ENCODE measurements at regions not wholly inside any gene's neighbourhood (a gene's known extent, or its start where the extent isn't known, plus 50 kb on each side); places are given as distances from the start of the nearest gene placed in this dataset.
"Not testable (repeated sequence)": the region's sequence is repeated elsewhere in the genome, so short reads cannot be mapped to it uniquely, and the experiment has no call there.

DNA sequence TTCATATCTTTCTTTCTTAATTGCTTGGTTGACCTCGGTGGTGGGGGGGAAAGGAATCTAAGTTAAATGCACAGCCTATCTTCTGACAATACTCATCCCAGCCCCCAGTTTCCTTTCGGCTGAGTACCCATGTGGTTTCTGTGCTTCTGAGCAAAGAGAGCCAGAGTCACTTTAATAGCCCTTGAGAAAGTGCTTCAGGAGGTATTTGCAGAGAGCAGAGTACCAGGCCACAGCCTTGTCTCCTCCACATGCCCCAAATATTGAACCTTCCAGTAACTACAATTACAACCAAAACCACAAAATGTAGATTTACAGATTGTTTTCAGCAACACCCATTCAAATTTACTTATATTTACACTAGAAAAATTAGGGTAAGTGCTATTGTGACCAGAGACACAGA is 647.4 kb downstream of the NR2F2 start:
- Histone ChIP-seq H3K27ac (ENCODE audit: low read depth, low read length) (no peak overlapping the region), H3K4me3 (ENCODE audit: low read length) (no peak overlapping the region), H3K27me3 (ENCODE audit: control insufficient read depth in 2 of 2, insufficient read depth in 2 of 2, low read length in 2 of 2) (no peaks in the 10 kb centered on the region), H3K36me3 (ENCODE audit: control insufficient read depth in 2 of 3, insufficient read depth in 3 of 3, low read length in 3 of 3) (no peaks in the 10 kb centered on the region), H3K4me1 (ENCODE audit: control insufficient read depth in 2 of 2, insufficient read depth in 2 of 2, low read length in 2 of 2) (no peaks in the 10 kb centered on the region), H3K9me3 (ENCODE audit: control insufficient read depth in 2 of 3, low read length in 3 of 3) (no peaks in the 10 kb centered on the region)
- Mint-ChIP-seq H3K27ac (no peak overlapping the region), H3K27me3 (peaks cover 0 to 7% (median 0%) of the 10 kb centered on the region in 5 donors), H3K9me3 (peaks cover 0 to 10% (median 0%) of the 10 kb centered on the region in 11 donors), H3K36me3 (no peaks in the 10 kb centered on the region), H3K4me1 (no peaks in the 10 kb centered on the region), H3K4me3 (no peak overlapping the region)
- DNase-seq (no peak), ATAC-seq (no peak)
- intact Hi-C loops (cut with micrococcal nuclease), result no loop called here
- CTCF ChIA-PET, result no interaction called here
- POLR2A ChIA-PET, result no interaction called here

DNA sequence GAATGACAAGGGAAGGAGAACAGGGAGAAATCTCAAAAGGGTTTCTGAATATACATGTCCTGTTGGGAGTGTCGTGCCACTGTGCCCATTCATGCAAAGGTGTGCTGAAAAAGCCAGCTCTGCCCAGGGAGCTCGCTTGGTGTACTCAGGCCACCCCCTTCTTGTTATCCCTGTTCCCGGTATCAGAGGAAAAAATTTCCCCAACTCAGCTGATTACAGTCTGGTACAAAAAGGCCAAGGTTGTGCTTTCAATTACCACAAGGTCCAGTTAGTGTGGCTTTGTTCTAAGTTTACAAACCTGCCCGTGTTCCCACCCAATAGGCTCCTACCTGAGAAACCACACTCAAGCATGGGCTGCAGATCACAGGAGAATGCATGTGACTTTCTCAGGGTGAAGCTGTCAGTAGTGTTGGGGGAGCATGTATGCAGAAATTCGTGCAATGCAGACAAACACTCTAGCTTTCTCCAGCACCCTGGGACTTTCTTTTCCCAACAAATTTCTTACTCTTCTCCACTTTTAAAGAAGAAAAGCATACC is 648.5 kb downstream of the NR2F2 start:
- intact Hi-C loops (cut with micrococcal nuclease), result no loop called here
- H3K4me3 Mint-ChIP-seq, result no peak overlapping the region
- Histone ChIP-seq H3K4me1 (ENCODE audit: control insufficient read depth in 2 of 2, insufficient read depth in 2 of 2, low read length in 2 of 2) (no peaks in the 10 kb centered on the region), H3K4me3 (ENCODE audit: low read length) (no peak overlapping the region), H3K9me3 (ENCODE audit: control insufficient read depth in 2 of 3, low read length in 3 of 3) (no peaks in the 10 kb centered on the region), H3K27ac (ENCODE audit: low read depth, low read length) (no peak overlapping the region), H3K36me3 (ENCODE audit: control insufficient read depth in 2 of 3, insufficient read depth in 3 of 3, low read length in 3 of 3) (no peaks in the 10 kb centered on the region), H3K27me3 (ENCODE audit: control insufficient read depth in 2 of 2, insufficient read depth in 2 of 2, low read length in 2 of 2) (no peaks in the 10 kb centered on the region)
- H3K4me1 Mint-ChIP-seq, result no peaks in the 10 kb centered on the region
- no peak for ATAC-seq
- H3K9me3 Mint-ChIP-seq, result peaks cover 0 to 6% (median 0%) of the 10 kb centered on the region in 11 donors
- peaks cover 0 to 7% (median 0%) of the 10 kb centered on the region in 5 donors for H3K27me3 Mint-ChIP-seq
- no peak overlapping the region for H3K27ac Mint-ChIP-seq
- no peaks in the 10 kb centered on the region for H3K36me3 Mint-ChIP-seq
- ChIA-PET CTCF (no interaction called here), POLR2A (no interaction called here)
- DNase-seq, result no peak

DNA sequence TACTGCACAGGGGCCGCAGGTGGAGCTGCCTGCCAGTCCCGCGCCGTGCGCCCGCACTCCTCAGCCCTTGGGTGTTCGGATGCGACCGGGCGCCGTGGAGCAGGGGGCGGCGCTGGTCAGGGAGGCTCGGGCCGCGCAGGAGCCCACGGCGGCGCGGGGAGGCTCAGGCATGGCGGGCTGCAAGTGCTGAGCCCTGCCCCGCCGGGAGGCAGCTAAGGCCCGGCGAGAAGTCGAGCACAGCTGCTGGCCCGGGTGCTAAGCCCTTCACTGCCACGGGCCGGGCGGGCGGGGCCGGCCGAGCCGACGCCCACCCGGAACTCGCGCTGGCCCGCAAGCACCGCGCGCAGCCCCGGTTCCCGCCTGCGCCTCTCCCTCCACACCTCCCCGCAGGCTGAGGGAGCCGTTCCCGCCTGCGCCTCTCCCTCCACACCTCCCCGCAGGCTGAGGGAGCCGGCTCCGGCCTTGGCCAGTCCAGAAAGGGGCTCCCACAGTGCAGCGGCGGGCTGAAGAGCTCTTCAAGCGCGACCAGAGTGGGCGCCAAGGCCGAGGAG is 653.7 kb downstream of the NR2F2 start:
- H3K4me1 Mint-ChIP-seq; H3K27ac ChIP-seq (ENCODE audit: low read depth, low read length); H3K27ac Mint-ChIP-seq; H3K27me3 ChIP-seq (ENCODE audit: control insufficient read depth in 2 of 2, insufficient read depth in 2 of 2, low read length in 2 of 2); H3K4me3 ChIP-seq (ENCODE audit: low read length); intact Hi-C loops (cut with micrococcal nuclease); H3K9me3 ChIP-seq (ENCODE audit: control insufficient read depth in 2 of 3, low read length in 3 of 3); DNase-seq; POLR2A ChIA-PET; ATAC-seq; H3K36me3 Mint-ChIP-seq; H3K27me3 Mint-ChIP-seq; H3K36me3 ChIP-seq (ENCODE audit: control insufficient read depth in 2 of 3, insufficient read depth in 3 of 3, low read length in 3 of 3); H3K4me1 ChIP-seq (ENCODE audit: control insufficient read depth in 2 of 2, insufficient read depth in 2 of 2, low read length in 2 of 2); H3K4me3 Mint-ChIP-seq; CTCF ChIA-PET: not testable (repeated sequence)
- H3K9me3 Mint-ChIP-seq, result peaks cover 0 to 32% (median 8%) of the 10 kb centered on the region in 11 donors

DNA sequence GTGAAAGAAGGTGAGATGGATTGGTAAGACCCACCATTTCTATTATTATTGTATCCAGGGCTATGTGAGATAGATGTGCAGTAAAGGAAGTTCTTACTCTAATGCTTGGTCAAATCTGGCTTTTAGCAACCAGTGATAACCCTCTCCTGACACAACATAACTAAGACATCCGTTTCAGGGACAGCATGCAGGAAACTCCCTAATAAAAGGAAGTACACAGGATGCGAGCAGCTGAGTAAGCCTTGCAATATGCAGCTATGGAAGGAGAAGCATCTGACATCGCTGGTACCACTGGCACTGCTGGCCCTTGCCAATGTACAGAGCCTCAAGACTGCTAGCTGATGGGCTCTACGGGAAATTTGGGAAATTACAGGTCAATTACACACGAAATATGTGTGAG is 662.3 kb downstream of the NR2F2 start:
- DNase-seq, result no peak
- ATAC-seq, result no peak
- peaks cover 0 to 5% (median 0%) of the 10 kb centered on the region in 5 donors for H3K27me3 Mint-ChIP-seq
- H3K27me3 ChIP-seq (ENCODE audit: control insufficient read depth in 2 of 2, insufficient read depth in 2 of 2, low read length in 2 of 2), result no peaks in the 10 kb centered on the region
- no peak overlapping the region for H3K27ac ChIP-seq (ENCODE audit: low read depth, low read length)
- H3K9me3 ChIP-seq (ENCODE audit: control insufficient read depth in 2 of 3, low read length in 3 of 3), result peaks cover 0 to 3% (median 0%) of the 10 kb centered on the region in 3 experiments
- no peaks in the 10 kb centered on the region for H3K4me1 Mint-ChIP-seq
- no peaks in the 10 kb centered on the region for H3K4me1 ChIP-seq (ENCODE audit: control insufficient read depth in 2 of 2, insufficient read depth in 2 of 2, low read length in 2 of 2)
- H3K36me3 ChIP-seq (ENCODE audit: control insufficient read depth in 2 of 3, insufficient read depth in 3 of 3, low read length in 3 of 3), result no peaks in the 10 kb centered on the region
- no peak overlapping the region for H3K27ac Mint-ChIP-seq
- H3K9me3 Mint-ChIP-seq, result peaks cover 0 to 39% (median 14%) of the 10 kb centered on the region in 11 donors
- H3K4me3 ChIP-seq (ENCODE audit: low read length), result no peak overlapping the region
- ChIA-PET CTCF (no interaction called here), POLR2A (no interaction called here)
- intact Hi-C loops (cut with micrococcal nuclease), result no loop called here
- no peak overlapping the region for H3K4me3 Mint-ChIP-seq
- H3K36me3 Mint-ChIP-seq, result peaks cover 0 to 3% (median 0%) of the 10 kb centered on the region in 5 donors

DNA sequence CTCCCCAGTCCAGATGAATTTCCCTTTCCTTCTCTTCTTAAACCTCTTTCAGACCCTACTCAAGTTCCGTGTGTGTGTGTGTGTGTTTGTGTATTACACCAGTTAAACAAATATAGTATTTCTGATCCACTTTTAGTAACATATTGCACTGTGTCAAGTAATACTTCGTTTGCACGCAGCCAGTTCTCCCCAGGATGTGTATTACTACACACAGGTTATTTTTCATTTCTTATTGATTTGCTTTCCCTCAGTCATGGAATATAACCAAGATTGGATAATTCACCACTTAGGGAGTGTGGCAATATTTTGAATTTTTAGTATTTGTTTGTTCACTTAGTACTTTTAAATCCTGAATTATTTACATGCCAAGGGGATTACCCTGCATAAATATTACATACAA is 667.0 kb downstream of the NR2F2 start:
- CTCF ChIA-PET, result no interaction called here

DNA sequence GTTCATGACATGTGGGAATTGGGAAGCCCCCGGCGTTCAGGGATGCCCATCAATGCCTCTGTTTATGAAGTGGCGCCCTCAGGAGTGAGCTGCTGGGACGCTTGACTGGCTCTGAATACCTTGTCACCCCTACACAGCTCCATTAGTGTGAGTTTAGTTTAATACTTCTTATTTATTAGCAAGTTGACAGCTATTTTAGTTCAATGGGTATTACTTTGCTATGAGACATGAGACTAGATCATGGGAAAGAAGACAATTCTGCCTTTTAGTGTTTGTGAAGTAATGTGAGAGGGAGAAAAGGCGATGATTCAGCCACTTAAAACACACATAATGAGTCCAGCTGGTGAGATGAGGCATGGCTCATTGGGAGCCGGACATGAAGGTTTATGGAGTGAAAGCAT is 678.5 kb downstream of the NR2F2 start:
- Histone ChIP-seq H3K36me3 (ENCODE audit: control insufficient read depth in 2 of 3, insufficient read depth in 3 of 3, low read length in 3 of 3) (no peaks in the 10 kb centered on the region), H3K4me3 (ENCODE audit: low read length) (no peak overlapping the region), H3K27me3 (ENCODE audit: control insufficient read depth in 2 of 2, insufficient read depth in 2 of 2, low read length in 2 of 2) (no peaks in the 10 kb centered on the region), H3K27ac (ENCODE audit: low read depth, low read length) (no peak overlapping the region), H3K4me1 (ENCODE audit: control insufficient read depth in 2 of 2, insufficient read depth in 2 of 2, low read length in 2 of 2) (no peaks in the 10 kb centered on the region), H3K9me3 (ENCODE audit: control insufficient read depth in 2 of 3, low read length in 3 of 3) (no peaks in the 10 kb centered on the region)
- H3K4me1 Mint-ChIP-seq, result no peaks in the 10 kb centered on the region
- H3K9me3 Mint-ChIP-seq, result peaks cover 0 to 10% (median 0%) of the 10 kb centered on the region in 11 donors
- H3K27me3 Mint-ChIP-seq, result peaks cover 0 to 4% (median 0%) of the 10 kb centered on the region in 5 donors
- DNase-seq (no peak), ATAC-seq (no peak)
- ChIA-PET CTCF (no interaction called here), POLR2A (no interaction called here)
- intact Hi-C loops (cut with micrococcal nuclease), result no loop called here
- H3K36me3 Mint-ChIP-seq, result no peaks in the 10 kb centered on the region
- H3K27ac Mint-ChIP-seq, result no peak overlapping the region
- H3K4me3 Mint-ChIP-seq, result no peak overlapping the region

More for the DNA sequence above, 667.0 kb downstream of the NR2F2 start:
- no peaks in the 10 kb centered on the region for H3K36me3 Mint-ChIP-seq
- no peak overlapping the region for H3K27ac Mint-ChIP-seq
- no peaks in the 10 kb centered on the region for H3K36me3 ChIP-seq (ENCODE audit: control insufficient read depth in 2 of 3, insufficient read depth in 3 of 3, low read length in 3 of 3)
- H3K9me3 ChIP-seq (ENCODE audit: control insufficient read depth in 2 of 3, low read length in 3 of 3), result no peaks in the 10 kb centered on the region
- no peaks in the 10 kb centered on the region for H3K4me1 Mint-ChIP-seq
- H3K4me1 ChIP-seq (ENCODE audit: control insufficient read depth in 2 of 2, insufficient read depth in 2 of 2, low read length in 2 of 2), result no peaks in the 10 kb centered on the region
- peaks cover 0 to 20% (median 6%) of the 10 kb centered on the region in 11 donors for H3K9me3 Mint-ChIP-seq
- POLR2A ChIA-PET, result no interaction called here
- no peak overlapping the region for H3K4me3 Mint-ChIP-seq
- DNase-seq (no peak), ATAC-seq (no peak)
- intact Hi-C loops (cut with micrococcal nuclease), result no loop called here
- H3K27me3 Mint-ChIP-seq, result peaks cover 0 to 5% (median 0%) of the 10 kb centered on the region in 5 donors
- no peaks in the 10 kb centered on the region for H3K27me3 ChIP-seq (ENCODE audit: control insufficient read depth in 2 of 2, insufficient read depth in 2 of 2, low read length in 2 of 2)
- H3K27ac ChIP-seq (ENCODE audit: low read depth, low read length), result no peak overlapping the region
- no peak overlapping the region for H3K4me3 ChIP-seq (ENCODE audit: low read length)

DNA sequence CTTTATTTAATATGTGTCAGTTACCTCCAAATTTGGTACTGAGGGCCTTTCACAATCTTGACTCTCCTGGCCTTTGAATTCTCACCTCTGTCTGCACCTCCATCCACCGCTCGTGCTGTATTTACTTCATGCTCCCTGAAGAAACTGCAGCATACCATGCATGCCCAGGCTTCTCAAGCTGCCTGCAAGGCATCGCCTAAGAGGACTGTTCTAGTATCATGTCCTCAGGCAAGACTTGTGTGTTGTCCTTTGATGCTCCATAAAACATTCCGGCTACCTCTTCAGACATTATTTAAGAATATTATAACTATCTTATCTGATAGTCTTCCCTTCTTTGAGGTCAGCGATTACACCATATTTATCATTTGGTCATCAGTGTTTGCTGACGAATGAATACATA is 682.5 kb downstream of the NR2F2 start:
- DNase-seq, result no peak
- Histone ChIP-seq H3K9me3 (ENCODE audit: control insufficient read depth in 2 of 3, low read length in 3 of 3) (no peaks in the 10 kb centered on the region), H3K36me3 (ENCODE audit: control insufficient read depth in 2 of 3, insufficient read depth in 3 of 3, low read length in 3 of 3) (no peaks in the 10 kb centered on the region), H3K4me3 (ENCODE audit: low read length) (no peak overlapping the region), H3K27me3 (ENCODE audit: control insufficient read depth in 2 of 2, insufficient read depth in 2 of 2, low read length in 2 of 2) (no peaks in the 10 kb centered on the region), H3K4me1 (ENCODE audit: control insufficient read depth in 2 of 2, insufficient read depth in 2 of 2, low read length in 2 of 2) (no peaks in the 10 kb centered on the region), H3K27ac (ENCODE audit: low read depth, low read length) (no peak overlapping the region)
- H3K27me3 Mint-ChIP-seq, result peaks cover 0 to 4% (median 0%) of the 10 kb centered on the region in 5 donors
- no peak for ATAC-seq
- ChIA-PET CTCF (no interaction called here), POLR2A (no interaction called here)
- no peak overlapping the region for H3K27ac Mint-ChIP-seq
- intact Hi-C loops (cut with micrococcal nuclease), result no loop called here
- no peak overlapping the region for H3K4me3 Mint-ChIP-seq
- H3K4me1 Mint-ChIP-seq, result no peaks in the 10 kb centered on the region
- H3K36me3 Mint-ChIP-seq, result no peaks in the 10 kb centered on the region
- H3K9me3 Mint-ChIP-seq, result peaks cover 0 to 10% (median 2%) of the 10 kb centered on the region in 11 donors
